Heart right ventricle (tissue), 16 donors: ENCODE measurements at regions not wholly inside any gene's neighbourhood (a gene's known extent, or its start where the extent isn't known, plus 50 kb on each side); places are given as distances from the start of the nearest gene placed in this dataset.

Source experiments
- ATAC-seq, 8 donors: fragments of 200-7000 bp; cut with Tn5 transposase; one replicate each; pipeline ENCODE4 v1.9.1; 2020; ENCODE audit warnings: mild to moderate bottlenecking in 8 of 8, moderate library complexity in 8 of 8, moderate number of reproducible peaks in 1 of 8
- DNase-seq, 2 donors: peaks; one replicate each; pipeline ENCODE4 v3.0.0-alpha.2; 2020
- H3K27ac ChIP-seq, 10 donors: fragments of 200-600 bp; sonication (generic) in 2 of 10; one replicate each; pipeline versions ENCODE4 v1.5.0 to v1.8.0; 2020 to 2022; ENCODE audit warnings: mild to moderate bottlenecking in 3 of 10
- H3K27me3 ChIP-seq, 7 donors: fragments of 200-600 bp; one replicate each; pipeline ENCODE4 v1.8.0; 2021 to 2022; ENCODE audit warnings: mild to moderate bottlenecking in 2 of 7
- H3K36me3 ChIP-seq, 9 donors: fragments of 200-600 bp; sonication (generic) in 1 of 9; one replicate each; pipeline versions ENCODE4 v1.5.0 to v1.8.0; 2020 to 2022; ENCODE audit warnings: mild to moderate bottlenecking in 2 of 9
- H3K4me1 ChIP-seq, 9 donors: fragments of 200-600 bp; sonication (generic) in 1 of 9; one replicate each; pipeline versions ENCODE4 v1.5.0 to v1.8.0; 2020 to 2022; ENCODE audit warnings: mild to moderate bottlenecking in 4 of 9
- H3K4me3 ChIP-seq, 10 donors: fragments of 200-600 bp; sonication (generic) in 2 of 10; one replicate each; pipeline versions ENCODE4 v1.5.0 to v1.8.0; 2020 to 2022; ENCODE audit warnings: mild to moderate bottlenecking in 7 of 10, moderate library complexity in 2 of 10
- H3K9me3 ChIP-seq, 11 donors: fragments of 200-600 bp in 10 of 11; sonication (generic) in 2 of 11; one replicate each; pipeline versions ENCODE4 v1.5.0 to v1.8.0; 2013 to 2022; ENCODE audit warnings: mild to moderate bottlenecking in 2 of 11, control low read depth in 1 of 11, moderate library complexity in 1 of 11
- CTCF ChIP-seq, 9 donors: fragments of 200-600 bp; sonication (generic) in 2 of 9; IDR thresholded peaks; one replicate each; pipeline versions ENCODE4 v1.5.0 to v1.8.0; 2021 to 2022; ENCODE audit warnings: antibody characterized with exemption in 9 of 9, mild to moderate bottlenecking in 5 of 9, moderate library complexity in 1 of 9
- whole genome bisulfite sequencing, 2 donors: extraction: QIAGEN DNeasy Blood & Tissue Kit; methylation state at CpG; one replicate each; pipeline ENCODE4 v1.1.7; 2013; ENCODE audit warnings: inconsistent platforms in 1 of 2; 5-methylcytosine and 5-hydroxymethylcytosine counted together
- intact Hi-C, 10 donors: fragments of 100-400 bp; cut with DNase I; formaldehyde crosslinking; loops; one replicate each; pipeline versions ENCODE4 v1.11.1 to v1.14.2; 2022
- donor health status: Arrhythmogenic right ventricular cardiomyopathy.
- donor health status: ischemic (EF 13 %, LVEDD 7.1; RV severe dilation, severe dysfunction).
- donor health status: healthy with polysubstance abuse.
- donor health status: DM: no; HTN: yes; CAD: no.
- donor health status: DM: no; HTN: no; CAD: no.
- donor health status: ischemic (EF 25% LVEDD 6.9; RV normal size, moderate dysfunction).
- donor health status: ischemic (EF 25% LVEDD 5.7; RV mildly dilated, moderate dysfunction).
- donor health status: healthy.
- donor health status: DM: yes; HTN: yes; CAD: no.
- donor health status: Ischemic cardiomyopathy.
- donor health status: ischemic (EF 35%, LVEDD 5.7; RV mildly dilated, moderate dysfunction).
- donor health status: nonischemic (EF 11% LVEDD 7.7; RV severe dilation, severe dysfunction).
- donor health status: DM: yes; HTN: yes; CAD: no.
- donor health status: PGD.
- donor health status: ischemic (EF 29% LVEDD 5.4; RV normal size, mild dysfunction).
- donor health status: nonischemic (EF 23%, LVEDD 6.1; RV moderate dilation, normal function).

- Histone ChIP-seq H3K36me3 (no peaks in the 10 kb centered on the region), H3K4me1 (peaks cover 0 to 35% (median 0%) of the 10 kb centered on the region in 9 donors), H3K4me3 (no peak overlapping the region), H3K27me3 (peaks cover 0 to 23% (median 0%) of the 10 kb centered on the region in 7 donors), H3K27ac (no peak overlapping the region), H3K9me3 (no peaks in the 10 kb centered on the region)
- WGBS, 2 donors = 90 to 92% methylated on average over 11 of the region's 11 CpGs
- intact Hi-C loops = loop anchor here in 1 of 10 donors (10.0 kb wide), 1 partner anchor 428 kb away; the partner anchor contains the start of gene RHOU
- DNase-seq (no peak), ATAC-seq (no peak)
- TF ChIP-seq CTCF (IDR thresholded peaks at IDR 0.05) = no peak
These were observed 107.9 kb upstream of the RAB4A start for GRCh38 chr1:229162825-229163515.

GRCh38 chr1:229164348-229164747, 106.6 kb upstream of the RAB4A start:
- DNase-seq (no peak), ATAC-seq (no peak)
- Histone ChIP-seq H3K36me3 (no peaks in the 10 kb centered on the region), H3K27ac (no peak overlapping the region), H3K4me1 (peaks cover 0 to 22% (median 0%) of the 10 kb centered on the region in 9 donors), H3K27me3 (peaks cover 0 to 25% (median 0%) of the 10 kb centered on the region in 7 donors), H3K4me3 (no peak overlapping the region), H3K9me3 (no peaks in the 10 kb centered on the region)
- intact Hi-C loops = loop anchor here in 1 of 10 donors (10.0 kb wide), 1 partner anchor 430 kb away; the partner anchor contains the start of gene RHOU
- no peak for TF ChIP-seq CTCF (IDR thresholded peaks at IDR 0.05)
- WGBS, 2 donors = 69 to 79% methylated on average over 1 of the region's 1 CpG

GRCh38 chr1:229164836-229165735, 105.8 kb upstream of the RAB4A start:
- intact Hi-C loops = loop anchor here in 1 of 10 donors (10.0 kb wide), 1 partner anchor 430 kb away; the partner anchor contains the start of gene RHOU
- H3K9me3 ChIP-seq = no peaks in the 10 kb centered on the region
- peaks cover 0 to 15% (median 0%) of the 10 kb centered on the region in 9 donors for H3K4me1 ChIP-seq
- peak overlapping the region in 1 of 10 donors; percentile 40 for H3K27ac ChIP-seq
- H3K36me3 ChIP-seq = no peaks in the 10 kb centered on the region
- TF ChIP-seq CTCF (IDR thresholded peaks at IDR 0.05) = no peak
- ATAC-seq = peak in 1 of 8 donors; percentile 15
- 66 to 67% methylated on average over 12 of the region's 12 CpGs for WGBS, 2 donors
- H3K4me3 ChIP-seq = no peak overlapping the region
- H3K27me3 ChIP-seq = peaks cover 0 to 25% (median 0%) of the 10 kb centered on the region in 7 donors
- DNase-seq = no peak

DNA sequence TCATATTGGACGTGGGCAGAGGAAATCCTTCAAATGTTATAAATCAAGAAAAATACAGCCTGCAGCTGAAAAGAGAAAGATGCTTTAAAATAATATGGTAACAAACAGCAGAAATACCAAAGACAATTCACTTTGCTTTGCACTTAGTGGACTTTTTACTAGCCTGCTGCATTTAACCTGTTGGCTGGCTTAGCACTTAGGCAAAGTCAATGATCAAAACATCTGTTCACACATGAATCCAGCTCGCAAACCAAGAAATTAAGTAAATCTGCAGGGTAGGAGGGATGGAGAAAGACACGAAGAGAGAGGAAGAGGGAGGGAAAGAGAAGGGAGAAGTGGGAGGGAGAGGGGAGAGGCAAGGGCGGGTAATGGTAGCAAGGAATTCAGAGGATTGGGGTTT, 103.6 kb upstream of the RAB4A start:
- Histone ChIP-seq H3K4me1 (peaks cover 0 to 9% (median 0%) of the 10 kb centered on the region in 9 donors), H3K27me3 (peaks cover 0 to 21% (median 0%) of the 10 kb centered on the region in 7 donors), H3K36me3 (no peaks in the 10 kb centered on the region), H3K9me3 (no peaks in the 10 kb centered on the region), H3K4me3 (no peak overlapping the region), H3K27ac (no peak overlapping the region)
- DNase-seq (no peak), ATAC-seq (no peak)
- intact Hi-C loops = loop anchor here in 1 of 10 donors (10.0 kb wide), 1 partner anchor 433 kb away; the partner anchor contains the start of gene RHOU
- WGBS, 2 donors = 69 to 74% methylated on average over 4 of the region's 4 CpGs
- TF ChIP-seq CTCF (IDR thresholded peaks at IDR 0.05) = no peak
